Activated CD4-positive, alpha-beta T cell treated with anti-CD3 and anti-CD28 coated beads, Interleukin-10, Interleukin-2, amounts not matched to agents 100 ng/mL and 50 ng/mL, durations not matched to agents 16 hours and 8 hours (primary cell): ENCODE measurements at regions not wholly inside any gene's neighbourhood (a gene's known extent, or its start where the extent isn't known, plus 50 kb on each side); places are given as distances from the start of the nearest gene placed in this dataset.
"Not testable (repeated sequence)": the region's sequence is repeated elsewhere in the genome, so short reads cannot be mapped to it uniquely, and the experiment has no call there.

Source experiments
- DNase-seq: peaks from one replicate; pipeline ENCODE4 v3.0.0-alpha.2; 2020

DNA sequence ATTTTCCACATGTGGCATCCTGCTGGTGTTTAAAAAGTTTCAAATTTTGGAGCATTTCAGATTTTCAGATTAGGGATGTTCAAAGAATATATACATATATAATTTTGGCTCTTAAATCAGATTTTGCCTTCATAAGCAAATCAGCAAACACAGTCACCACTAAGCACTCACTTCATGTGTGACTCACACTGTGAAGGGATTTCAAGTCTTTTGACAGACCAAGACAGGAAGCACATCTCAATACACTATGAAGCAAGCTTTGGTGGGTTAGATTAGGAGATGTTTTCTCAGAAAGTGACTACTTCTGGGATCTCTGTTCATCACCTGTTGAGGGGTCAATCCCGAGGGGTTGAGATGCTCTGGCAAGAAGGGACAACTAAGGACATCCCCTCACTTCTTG, 227.8 kb upstream of the RBBP8 start:
- peak; percentile 24 for DNase-seq

DNA sequence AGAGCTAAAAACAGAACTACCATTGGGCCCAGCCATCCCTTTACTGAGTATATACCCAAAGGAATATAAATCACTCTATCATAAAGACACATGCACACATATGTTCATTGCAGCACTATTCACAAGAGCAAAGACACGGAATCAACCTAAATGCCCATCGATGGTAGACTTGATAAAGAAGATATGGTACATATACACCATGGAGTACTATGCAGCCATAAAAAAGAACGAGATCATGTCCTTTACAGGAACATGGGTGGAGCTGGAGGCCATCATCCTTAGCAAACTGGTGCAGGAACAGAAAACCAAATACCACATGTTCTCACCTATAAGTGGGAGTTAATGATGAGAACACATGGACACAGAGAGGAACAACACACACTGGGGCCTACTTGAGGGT, 227.1 kb upstream of the RBBP8 start:
- not testable (repeated sequence) for DNase-seq

DNA sequence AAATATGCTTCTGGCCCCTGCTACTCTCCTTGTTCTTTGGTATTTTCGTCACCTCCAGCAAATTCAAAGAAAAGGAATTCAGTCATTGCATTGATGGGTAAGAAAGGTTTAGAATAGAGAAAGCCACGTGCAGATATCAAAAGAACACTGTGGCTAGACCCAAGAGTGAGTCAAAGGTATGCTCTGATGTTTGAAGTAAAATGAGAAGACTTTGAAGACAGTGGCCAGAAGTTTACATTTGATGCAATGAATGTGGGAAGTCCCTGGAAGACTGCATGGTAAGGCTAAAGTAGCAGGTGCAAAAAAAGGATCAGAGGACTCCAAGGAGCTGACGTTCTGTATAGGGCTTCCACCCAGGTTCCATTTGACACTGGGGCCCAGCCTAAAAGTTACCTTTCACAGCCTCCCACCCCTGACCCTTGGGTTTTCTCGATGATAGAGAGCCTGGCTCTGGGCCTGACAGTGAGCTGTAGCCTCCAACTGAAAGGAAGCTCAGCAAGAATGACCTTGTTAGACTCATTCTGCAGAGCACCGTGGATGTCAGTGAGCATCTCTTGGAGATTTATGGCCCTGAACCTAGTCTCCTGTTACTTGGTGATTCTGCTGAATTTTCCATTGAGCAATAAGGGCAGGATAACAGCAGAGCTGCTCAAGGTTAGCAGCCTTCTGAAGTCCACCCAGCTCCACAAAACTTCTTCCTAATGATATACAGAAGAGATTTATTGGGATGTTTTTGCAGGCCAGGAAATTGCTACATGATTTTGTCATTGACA, 223.7 kb upstream of the RBBP8 start:
- DNase-seq = no peak

DNA sequence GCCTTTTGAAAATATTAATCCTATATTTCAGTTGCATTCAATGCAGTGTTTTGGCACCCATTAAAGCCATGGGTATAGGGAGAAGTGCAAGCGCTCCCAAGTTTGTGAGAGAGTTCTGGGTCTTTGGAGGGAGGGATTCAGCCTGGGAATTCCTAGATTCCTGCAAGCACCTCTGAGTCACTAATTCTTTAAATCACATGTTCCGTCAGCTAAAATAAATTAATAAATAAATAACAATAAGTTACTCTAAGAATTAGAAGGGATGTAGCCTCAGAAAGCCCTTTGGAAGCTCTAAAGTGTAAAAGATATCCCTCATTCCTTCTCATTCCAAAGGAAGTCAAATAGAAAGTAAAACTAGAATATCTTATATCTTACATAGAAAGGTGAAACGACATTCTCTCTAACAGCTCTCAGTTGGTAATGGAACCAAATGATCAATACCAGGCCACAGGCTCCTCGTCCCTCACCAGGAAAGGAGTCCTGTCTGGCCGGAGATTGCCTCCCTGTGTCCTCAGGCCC, 222.4 kb upstream of the RBBP8 start:
- DNase-seq = no peak

DNA sequence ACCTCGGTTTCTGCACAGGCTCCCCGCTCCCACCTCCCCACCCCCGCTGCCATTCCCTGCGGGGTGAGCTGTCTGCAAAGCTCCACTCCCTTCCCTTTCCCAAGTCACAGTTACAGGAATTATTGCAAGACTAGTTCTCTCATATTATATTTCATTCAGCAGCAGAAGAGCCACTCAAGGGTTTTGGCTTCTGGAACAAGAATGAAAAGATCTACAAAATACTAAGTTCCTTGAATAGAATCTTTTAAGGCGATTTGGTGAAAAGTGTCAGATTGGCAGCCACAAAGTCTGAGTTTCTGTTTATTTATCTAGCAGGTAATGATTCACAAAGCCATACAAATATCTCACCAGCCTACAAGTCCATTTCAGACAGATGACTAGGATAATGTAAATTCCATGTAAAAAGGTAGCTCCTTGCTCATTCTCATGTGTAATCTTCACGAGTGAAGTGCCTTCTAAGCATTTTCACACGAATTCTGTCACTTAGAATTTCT, 221.9 kb upstream of the RBBP8 start:
- no peak for DNase-seq

DNA sequence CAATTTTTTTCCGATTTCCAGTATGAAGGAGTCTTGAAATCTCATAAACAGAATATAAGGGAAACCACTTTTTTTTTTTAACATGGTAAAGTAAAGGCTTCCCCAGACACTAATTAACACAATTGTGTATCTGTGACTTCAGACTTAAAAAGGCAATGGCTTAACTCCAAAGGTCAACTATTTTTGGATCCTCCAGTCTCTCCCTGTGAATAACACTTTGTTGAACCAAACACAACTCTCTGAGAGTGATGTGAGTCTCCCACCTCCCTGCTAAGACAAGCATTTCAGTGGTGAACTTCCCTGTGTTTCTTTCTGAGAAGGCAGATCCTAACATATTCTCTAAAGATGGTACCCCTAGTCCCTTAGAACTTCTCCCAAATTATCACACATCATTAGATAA, 219.6 kb upstream of the RBBP8 start:
- DNase-seq = no peak

DNA sequence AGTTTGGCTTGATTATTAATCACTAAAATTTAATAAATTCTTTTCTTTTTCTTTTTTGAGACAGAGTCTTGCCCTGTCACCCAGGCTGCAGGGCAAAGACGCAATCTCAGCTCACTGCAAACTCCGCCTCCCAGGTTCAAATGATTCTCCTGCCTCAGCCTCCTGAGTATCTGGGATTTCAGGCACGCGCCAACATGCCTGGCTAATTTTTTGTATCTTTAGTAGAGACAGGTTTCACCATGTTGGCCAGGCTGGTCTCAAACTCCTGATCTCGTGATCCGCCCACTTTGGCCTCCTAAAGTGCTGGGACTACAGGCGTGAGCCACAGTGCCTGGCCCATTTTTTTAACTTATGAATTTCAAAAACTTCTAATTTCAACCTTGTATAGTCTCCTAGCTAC, 215.6 kb upstream of the RBBP8 start:
- not testable (repeated sequence) for DNase-seq

DNA sequence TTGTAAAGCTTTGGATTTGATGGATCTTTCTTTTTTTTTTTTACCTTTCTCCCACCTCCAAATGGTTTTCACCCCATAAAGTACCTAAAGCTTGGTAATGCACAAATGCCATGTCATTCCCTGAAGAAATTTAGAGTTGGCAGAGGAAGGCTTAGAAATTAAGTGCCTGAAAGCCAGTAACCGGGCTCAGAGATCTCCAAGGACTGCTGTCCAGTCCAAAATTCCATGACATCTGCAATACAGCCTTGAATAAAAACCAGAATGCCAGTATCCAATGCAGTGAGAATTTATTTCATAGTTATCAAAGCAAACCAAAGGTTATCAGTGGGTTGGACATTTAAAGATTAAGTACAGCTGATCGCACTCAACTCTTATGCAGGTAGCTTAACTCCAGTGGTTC, 209.9 kb upstream of the RBBP8 start:
- DNase-seq = no peak

DNA sequence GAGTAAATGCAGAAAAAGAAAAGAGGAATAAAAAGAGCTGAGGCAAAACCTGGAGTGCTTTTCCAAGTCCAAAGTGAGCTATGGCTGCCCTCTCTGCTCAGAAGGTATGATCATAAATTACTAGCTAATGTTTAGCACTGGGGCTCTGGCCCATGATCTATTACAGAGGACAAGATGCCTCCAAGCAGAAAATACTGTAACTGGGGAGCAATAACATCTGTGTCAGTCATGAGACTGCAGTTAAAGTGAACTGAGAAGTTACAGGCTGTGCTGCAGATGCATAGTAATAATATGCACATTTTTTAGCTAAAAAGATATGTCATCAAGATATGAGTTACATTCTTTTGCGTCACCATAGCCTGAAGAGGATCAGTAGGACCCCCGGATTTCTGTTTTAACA, 209.4 kb upstream of the RBBP8 start:
- no peak for DNase-seq

DNA sequence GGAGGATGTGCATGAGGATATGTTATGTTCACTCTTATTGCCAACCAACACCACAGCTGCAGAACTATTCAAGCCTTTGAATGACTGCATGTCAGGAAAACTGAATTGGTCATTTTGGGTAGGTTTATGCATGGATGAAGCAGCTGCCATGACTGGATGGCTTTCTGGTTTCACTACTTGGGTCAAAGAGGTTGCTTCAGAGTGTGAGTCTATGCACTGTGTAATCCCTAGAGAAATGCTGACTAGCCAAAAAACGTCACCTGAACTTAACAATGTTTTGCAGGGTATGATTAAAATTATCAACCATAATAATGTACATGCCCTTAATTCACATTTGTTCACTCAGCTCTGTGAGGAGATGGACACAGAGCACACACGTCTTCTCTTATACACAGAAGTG, 206.7 kb upstream of the RBBP8 start:
- no peak for DNase-seq

DNA sequence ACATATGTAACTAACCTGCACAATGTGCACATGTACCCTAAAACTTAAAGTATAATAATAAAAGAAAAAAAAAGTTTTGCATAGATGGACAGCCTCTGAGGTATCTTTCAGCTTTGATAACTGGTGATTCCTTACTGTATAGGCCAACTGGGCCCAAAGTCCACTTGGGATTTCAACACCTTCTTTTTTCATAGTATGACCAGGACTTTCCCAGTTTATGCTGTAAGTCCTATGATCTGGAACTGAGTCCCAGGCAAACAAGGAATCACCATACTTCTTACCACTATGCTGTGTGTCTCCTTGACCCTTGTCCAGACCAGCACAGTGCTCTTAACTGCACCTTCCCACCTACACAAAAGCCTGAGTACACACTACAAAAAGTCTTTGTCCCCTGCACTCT, 205.1 kb upstream of the RBBP8 start:
- DNase-seq = no peak

DNA sequence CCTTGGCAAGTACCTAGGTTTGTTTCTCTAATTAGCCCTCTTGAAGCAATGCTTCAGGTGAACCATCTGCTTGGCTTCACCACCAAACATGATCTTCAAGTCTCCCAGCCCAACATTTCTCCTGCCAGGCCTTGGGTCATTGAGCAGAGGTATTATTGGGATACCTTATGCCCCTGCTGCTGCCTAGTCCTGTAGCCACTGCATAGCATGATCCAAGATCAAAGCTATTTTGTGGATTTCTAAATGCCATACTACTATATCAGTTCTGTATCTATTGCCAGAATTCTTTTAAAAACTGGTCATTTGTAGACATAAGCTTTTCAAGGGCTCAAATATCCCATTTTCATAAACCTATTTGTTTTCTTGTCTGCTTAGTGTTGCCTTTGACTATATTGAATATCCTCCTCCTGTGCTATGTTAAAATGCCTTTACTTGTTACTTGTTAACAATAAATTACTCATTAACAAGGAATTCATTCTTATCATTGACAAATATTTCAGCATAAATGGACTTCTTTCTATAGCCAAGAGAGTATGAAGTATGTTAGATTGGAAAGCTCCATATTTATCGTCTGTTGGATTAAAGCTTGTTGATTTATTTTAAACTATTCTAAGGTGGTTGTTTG, 204.5 kb upstream of the RBBP8 start:
- DNase-seq = no peak

DNA sequence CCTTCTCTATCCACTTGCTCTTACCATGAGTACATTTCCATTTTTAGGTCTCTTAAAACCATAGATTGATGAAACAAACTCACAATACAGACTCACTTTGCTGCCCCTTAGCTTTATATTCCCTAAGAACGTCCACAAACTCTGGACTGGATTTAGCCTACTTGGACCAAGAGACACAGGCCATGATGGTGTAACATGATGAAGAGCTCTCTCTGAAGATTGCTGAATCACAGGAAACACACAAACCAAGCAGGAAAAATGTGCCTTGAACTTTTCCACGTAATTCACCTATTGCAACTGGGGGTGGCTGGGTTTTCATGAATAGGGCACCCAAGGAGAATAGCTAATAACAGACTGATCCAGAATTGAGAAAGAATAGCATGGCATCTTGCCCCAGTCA, 201.7 kb upstream of the RBBP8 start:
- DNase-seq = no peak

DNA sequence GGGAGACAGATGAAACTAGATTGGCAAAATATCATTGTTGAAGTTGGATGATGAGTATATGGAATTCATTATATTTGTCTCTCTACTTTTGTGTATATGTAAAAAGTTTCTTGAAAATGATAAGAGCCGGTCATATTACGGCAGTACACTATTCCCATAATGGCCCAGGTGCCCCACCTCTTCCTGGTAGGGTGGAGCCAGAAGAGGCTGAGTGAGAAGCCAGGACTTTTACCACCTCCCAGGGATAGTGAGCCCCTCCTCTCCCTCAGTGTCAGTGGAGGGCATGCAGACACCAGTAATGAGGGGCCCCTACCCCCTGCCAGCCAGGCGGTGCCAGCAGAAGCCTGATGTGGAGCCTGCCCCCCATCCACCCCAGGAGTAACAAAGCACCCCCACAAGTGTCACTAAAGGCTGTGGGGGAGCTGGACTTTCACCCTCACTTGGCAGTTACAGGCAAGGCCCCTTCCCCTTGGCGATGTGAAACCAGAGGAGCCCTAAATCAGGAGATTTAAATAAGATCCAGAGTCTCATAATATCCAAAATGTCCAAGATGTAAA, 198.9 kb upstream of the RBBP8 start:
- no peak for DNase-seq

DNA sequence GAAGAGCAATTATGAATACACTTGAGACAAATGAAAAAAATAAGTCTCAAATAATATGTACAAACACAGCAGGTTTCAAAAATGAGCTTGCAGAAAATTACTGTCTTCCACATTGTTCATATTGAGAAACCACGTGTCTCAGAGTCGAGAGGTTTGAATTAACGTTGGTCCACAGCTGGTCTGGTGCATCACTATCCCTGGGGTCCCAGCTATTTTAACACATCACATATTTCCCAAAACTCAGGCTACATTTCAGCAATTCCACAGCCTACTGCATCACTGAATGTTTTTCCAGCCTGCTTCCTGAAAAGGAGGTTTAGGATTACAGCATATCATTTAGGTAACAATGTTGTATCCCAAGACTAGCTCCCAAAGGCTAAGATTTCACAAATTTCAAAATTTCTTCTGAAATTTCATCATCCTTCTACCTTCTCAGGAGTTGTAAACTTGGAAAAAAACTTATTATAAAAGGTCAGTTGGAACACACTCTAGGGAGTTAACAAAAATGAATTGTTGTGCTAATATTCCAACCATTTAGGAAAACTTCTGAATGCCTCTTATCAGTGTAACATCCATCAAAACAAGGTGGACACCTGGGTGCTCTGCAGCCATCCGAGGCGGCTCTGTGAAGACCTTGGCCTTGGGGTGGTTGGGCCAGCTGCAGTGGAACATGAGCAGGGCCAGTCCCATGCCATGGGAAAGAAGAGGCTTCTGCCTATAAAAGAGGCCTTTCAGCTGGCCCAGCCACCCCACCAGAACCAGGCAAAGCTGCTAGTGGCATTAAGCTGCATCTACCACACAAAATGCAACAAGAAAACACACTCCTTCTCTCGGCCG, 198.1 kb upstream of the RBBP8 start:
- no peak for DNase-seq

DNA sequence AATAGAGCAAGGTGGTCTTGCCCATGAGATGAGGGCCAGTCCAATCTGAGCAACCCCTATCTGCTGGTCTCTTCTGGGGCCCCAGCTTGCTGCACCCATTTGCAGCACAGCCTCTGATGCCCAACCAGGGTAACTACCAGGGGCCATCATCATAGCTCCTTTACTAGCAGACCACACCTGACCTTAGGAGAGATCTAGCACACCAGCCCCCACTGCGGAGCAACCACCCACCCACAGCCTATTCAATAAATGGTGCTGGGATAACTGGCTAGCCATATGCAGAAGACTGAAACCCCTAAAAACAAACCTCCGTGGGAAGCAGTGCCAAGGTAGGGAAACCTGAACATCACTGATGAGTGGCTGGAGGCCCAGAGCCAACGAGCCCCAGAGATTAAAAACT, 196.1 kb upstream of the RBBP8 start:
- no peak for DNase-seq

DNA sequence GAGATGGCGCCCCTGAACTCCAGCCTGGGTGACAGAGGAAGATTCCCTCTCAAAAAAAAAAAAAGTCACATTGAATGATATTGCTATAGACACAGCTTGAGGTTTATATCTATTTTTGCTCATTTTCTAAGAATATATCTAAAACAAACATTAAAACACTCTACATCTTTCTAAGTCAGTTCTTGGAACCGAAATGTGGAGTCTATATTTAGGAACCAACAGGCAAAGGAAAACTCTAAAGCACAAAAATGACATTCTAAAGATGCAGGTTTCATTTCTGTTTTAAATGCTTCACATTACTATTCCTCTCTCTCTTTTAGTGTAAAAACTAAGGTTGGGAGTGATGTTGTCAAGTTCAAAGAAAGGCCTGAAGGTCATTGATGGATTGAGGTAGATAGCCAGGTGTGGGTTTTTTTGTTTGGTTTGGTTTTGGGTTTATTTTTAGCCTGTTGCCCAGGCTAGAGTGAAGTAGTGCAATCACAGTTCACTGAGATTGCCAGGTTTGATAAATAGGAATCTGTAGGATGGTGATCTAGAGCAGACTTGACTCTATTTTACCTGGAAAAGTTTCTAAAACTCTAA, 194.0 kb upstream of the RBBP8 start:
- DNase-seq = no peak

DNA sequence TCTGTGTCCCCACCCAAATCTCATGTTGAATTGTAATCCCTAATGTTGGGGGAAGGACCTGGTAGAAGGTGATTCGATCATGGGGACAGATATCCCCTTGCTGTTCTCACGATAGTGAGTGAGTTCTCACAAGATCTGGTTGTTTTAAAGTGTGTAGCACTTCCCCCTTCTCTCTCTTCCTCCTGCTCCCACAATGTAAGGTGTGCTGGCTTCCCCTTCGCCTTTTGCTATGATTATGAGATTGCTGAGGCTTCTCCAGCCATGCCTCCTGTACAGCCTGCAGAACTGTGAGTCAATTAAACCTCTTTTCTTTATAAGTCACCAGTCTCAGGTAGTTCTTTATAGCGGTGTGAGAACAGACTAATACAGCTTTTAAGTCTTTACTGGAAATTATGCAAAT, 193.3 kb upstream of the RBBP8 start:
- DNase-seq = peak; percentile 4

DNA sequence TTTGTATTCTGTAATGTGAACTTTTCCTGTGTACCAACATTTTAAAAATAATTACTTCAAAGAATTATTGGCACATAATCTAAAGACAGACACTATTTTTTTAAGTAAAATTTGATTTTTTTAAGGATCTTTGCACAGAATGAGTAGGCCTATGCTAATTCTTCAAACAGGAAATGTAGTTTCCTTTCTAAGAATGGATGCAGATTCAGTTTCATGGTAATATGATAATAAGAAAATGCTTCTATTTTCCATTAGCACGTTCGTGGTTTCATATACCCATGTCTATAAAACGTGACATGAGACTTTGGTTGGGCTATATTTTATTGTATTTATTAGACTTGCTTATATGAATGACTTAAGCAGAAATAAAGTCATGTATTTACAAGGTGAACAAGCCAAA, 191.8 kb upstream of the RBBP8 start:
- DNase-seq = peak; percentile 5

DNA sequence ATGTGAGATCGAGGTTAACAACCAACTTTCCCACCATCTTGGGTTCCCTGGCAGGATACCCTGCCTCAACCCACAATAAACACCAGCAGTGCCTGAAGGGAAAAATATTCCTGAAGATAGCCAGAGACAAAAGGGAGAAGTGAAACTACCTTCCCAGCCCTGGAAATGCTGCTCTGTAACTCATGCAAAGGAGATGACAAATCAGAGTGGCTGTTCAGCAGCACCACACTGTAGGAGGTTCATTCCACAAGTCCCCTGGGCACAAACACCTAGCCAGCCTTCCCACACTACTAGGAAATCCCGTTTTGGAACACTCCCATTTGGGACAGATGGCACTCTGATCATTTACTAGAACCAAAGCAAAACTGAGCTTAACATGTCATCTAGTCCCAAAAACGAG, 190.7 kb upstream of the RBBP8 start:
- no peak for DNase-seq

DNA sequence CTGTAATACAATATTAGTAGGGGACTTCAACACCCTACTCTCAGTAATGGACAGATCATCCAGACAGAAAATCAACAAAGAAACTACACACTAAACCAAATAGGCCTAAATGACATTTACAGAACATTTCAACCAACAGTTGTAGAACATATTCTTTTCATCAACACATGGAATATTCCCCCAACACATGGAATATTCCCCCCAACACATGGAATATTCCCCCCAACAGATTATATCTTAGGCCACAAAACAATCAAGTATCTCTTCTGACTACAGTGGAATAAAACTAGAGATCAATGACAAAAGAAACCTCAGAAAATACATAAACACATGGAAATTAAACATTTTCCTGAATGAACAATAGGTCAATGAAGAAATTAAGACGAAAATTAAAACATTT, 187.2 kb upstream of the RBBP8 start:
- DNase-seq = no peak

DNA sequence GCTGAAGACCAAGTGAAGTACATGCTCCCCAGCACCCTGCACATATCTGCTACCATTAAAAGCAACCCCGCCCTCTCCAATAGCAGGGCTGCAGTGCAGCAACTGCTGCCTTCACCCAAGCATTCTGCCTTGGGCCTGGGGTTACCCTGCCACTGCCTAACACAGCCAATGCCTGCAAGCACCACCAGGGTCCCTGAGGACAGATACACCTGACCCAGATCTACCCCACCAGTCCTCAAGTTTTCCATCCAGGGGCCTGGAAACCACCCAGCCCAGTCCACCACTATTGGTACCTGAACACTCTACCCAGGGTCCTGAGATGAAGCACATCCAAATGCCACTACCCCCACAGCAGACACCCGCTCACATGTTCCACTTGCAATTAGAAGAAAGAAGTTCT, 181.1 kb upstream of the RBBP8 start:
- no peak for DNase-seq
